ENCODE measurements at regions not wholly inside any gene's neighbourhood (a gene's known extent, or its start where the extent isn't known, plus 50 kb on each side); places are given as distances from the start of the nearest gene placed in this dataset.

GRCh38 chr10:34932235-34932634 lies 117.1 kb upstream of the PARD3 start:
- TF ChIP-seq CTCF (IDR thresholded peaks at IDR 0.05) = no peak
- Histone ChIP-seq H3K4me1 (peaks cover 0 to 13% (median 7%) of the 10 kb centered on the region in 4 donors), H3K9me3 (no peaks in the 10 kb centered on the region), H3K27ac (no peak overlapping the region), H3K4me3 (no peak overlapping the region), H3K36me3 (no peaks in the 10 kb centered on the region), H3K27me3 (no peaks in the 10 kb centered on the region)
- intact Hi-C loops (cut with DNase I; ENCODE audit: low total_unique reads) = no loop called here
- no peak for DNase-seq

GRCh38 chr10:34931216-34931615 lies 116.1 kb upstream of the PARD3 start:
- Histone ChIP-seq H3K27ac (no peak overlapping the region), H3K9me3 (no peaks in the 10 kb centered on the region), H3K4me1 (peaks cover 0 to 13% (median 7%) of the 10 kb centered on the region in 4 donors), H3K36me3 (no peaks in the 10 kb centered on the region), H3K27me3 (no peaks in the 10 kb centered on the region), H3K4me3 (no peak overlapping the region)
- no peak for DNase-seq
- intact Hi-C loops (cut with DNase I; ENCODE audit: low total_unique reads) = no loop called here
- no peak for TF ChIP-seq CTCF (IDR thresholded peaks at IDR 0.05)

GRCh38 chr10:34922138-34922537 lies 107.0 kb upstream of the PARD3 start:
- no peaks in the 10 kb centered on the region for H3K4me1 ChIP-seq
- H3K27me3 ChIP-seq = no peaks in the 10 kb centered on the region
- H3K9me3 ChIP-seq = peaks cover 0 to 26% (median 7%) of the 10 kb centered on the region in 3 donors
- no peak for TF ChIP-seq CTCF (IDR thresholded peaks at IDR 0.05)
- intact Hi-C loops (cut with DNase I; ENCODE audit: low total_unique reads) = no loop called here
- H3K27ac ChIP-seq = no peak overlapping the region
- H3K4me3 ChIP-seq = no peak overlapping the region
- DNase-seq = no peak
- H3K36me3 ChIP-seq = no peaks in the 10 kb centered on the region

GRCh38 chr10:34920578-34920977 lies 105.5 kb upstream of the PARD3 start:
- DNase-seq = no peak
- Histone ChIP-seq H3K36me3 (no peaks in the 10 kb centered on the region), H3K4me3 (no peak overlapping the region), H3K27me3 (no peaks in the 10 kb centered on the region), H3K4me1 (no peaks in the 10 kb centered on the region), H3K9me3 (peaks cover 0 to 23% (median 5%) of the 10 kb centered on the region in 3 donors), H3K27ac (no peak overlapping the region)
- TF ChIP-seq CTCF (IDR thresholded peaks at IDR 0.05) = no peak
- intact Hi-C loops (cut with DNase I; ENCODE audit: low total_unique reads) = no loop called here

- no peak for TF ChIP-seq CTCF (IDR thresholded peaks at IDR 0.05)
- no peak overlapping the region for H3K27ac ChIP-seq
These were observed 103.8 kb upstream of the PARD3 start for GRCh38 chr10:34918776-34919315.

More at GRCh38 chr10:34918776-34919315, 103.8 kb upstream of the PARD3 start:
- peaks cover 0 to 5% (median 0%) of the 10 kb centered on the region in 3 donors for H3K9me3 ChIP-seq
- intact Hi-C loops (cut with DNase I; ENCODE audit: low total_unique reads) = no loop called here
- no peaks in the 10 kb centered on the region for H3K27me3 ChIP-seq
- H3K4me3 ChIP-seq = no peak overlapping the region
- no peaks in the 10 kb centered on the region for H3K36me3 ChIP-seq
- no peaks in the 10 kb centered on the region for H3K4me1 ChIP-seq
- no peak for DNase-seq
